HepG2 (cell line): ENCODE measurements at regions not wholly inside any gene's neighbourhood (a gene's known extent, or its start where the extent isn't known, plus 50 kb on each side); places are given as distances from the start of the nearest gene placed in this dataset.

Experiments
- ATF3 ChIP-seq: sonication (generic); formaldehyde crosslinking; IDR thresholded peaks from 2 replicates; pipeline ENCODE4 v1.4.0; 2020; ENCODE audit warnings: missing genetic modification reagents
- BRCA1 ChIP-seq: sonication (generic); formaldehyde crosslinking; IDR thresholded peaks from 2 replicates; pipeline ENCODE4 v1.4.0; 2020; ENCODE audit warnings: missing genetic modification reagents
- CBFB ChIP-seq: sonication (generic); formaldehyde crosslinking; IDR thresholded peaks from 2 replicates; pipeline ENCODE4 v1.4.0; 2020; ENCODE audit warnings: missing genetic modification reagents
- CC2D1A ChIP-seq: sonication (generic); formaldehyde crosslinking; IDR thresholded peaks from 2 replicates; pipeline ENCODE4 v1.8.1; 2023; ENCODE audit warnings: mild to moderate bottlenecking, missing genetic modification reagents
- DR1 ChIP-seq: sonication (generic); formaldehyde crosslinking; IDR thresholded peaks from 2 replicates; pipeline ENCODE4 v1.8.0; 2021; ENCODE audit warnings: mild to moderate bottlenecking, missing genetic modification reagents, inconsistent platforms
- GFI1 ChIP-seq: sonication (generic); formaldehyde crosslinking; IDR thresholded peaks from 2 replicates; pipeline ENCODE4 v1.5.0; 2020; ENCODE audit warnings: missing genetic modification reagents, mild to moderate bottlenecking, borderline replicate concordance
- HNRNPH1 ChIP-seq: fragments of 200-400 bp; formaldehyde crosslinking; optimal IDR thresholded peaks from 2 replicates; pipeline ENCODE3; 2017; ENCODE audit warnings: mild to moderate bottlenecking, low read depth, low read length
- NFIB ChIP-seq: sonication (generic); formaldehyde crosslinking; IDR thresholded peaks from 2 replicates; pipeline ENCODE4 v1.9.0; 2021; ENCODE audit warnings: missing genetic modification reagents, mild to moderate bottlenecking, borderline replicate concordance
- NFYC ChIP-seq: IDR thresholded peaks from 2 replicates; pipeline ENCODE4 v1.6.1; 2016; ENCODE audit warnings: missing genetic modification reagents, missing compliant biosample characterization
- POGK ChIP-seq: sonication (generic); formaldehyde crosslinking; conservative IDR thresholded peaks from 2 replicates; pipeline ENCODE4 v1.8.0; 2022; ENCODE audit warnings: mild to moderate bottlenecking, moderate library complexity, missing genetic modification reagents
- RAD21 ChIP-seq: fragments of 450-650 bp; formaldehyde crosslinking; IDR thresholded peaks from 2 replicates; pipeline ENCODE4 v1.5.0; 2020; ENCODE audit warnings: mild to moderate bottlenecking
- SOX13 ChIP-seq, 3 experiments: fragments of 450-650 bp in 1 of 3; sonication (generic) in 1 of 3; formaldehyde crosslinking in 1 of 3; IDR thresholded peaks in 2 of 3; conservative IDR thresholded peaks in 1 of 3; 2 replicates each; pipeline versions ENCODE4 v1.5.0 to v1.6.1; 2016 to 2020; ENCODE audit warnings: antibody characterized with exemption in 1 of 3, mild to moderate bottlenecking in 1 of 3, missing compliant biosample characterization in 1 of 3, missing genetic modification reagents in 1 of 3, moderate library complexity in 1 of 3
- TCF12 ChIP-seq, 2 experiments: fragments of 450-650 bp in 1 of 2; sonication (generic) in 1 of 2; formaldehyde crosslinking in 1 of 2; IDR thresholded peaks; 2 replicates each; pipeline versions ENCODE4 v1.6.1 to v1.8.0; 2017 to 2022; ENCODE audit warnings: antibody characterized with exemption in 1 of 2, mild to moderate bottlenecking in 1 of 2, missing genetic modification reagents in 1 of 2, moderate library complexity in 1 of 2
- TMF1 ChIP-seq: sonication (generic); formaldehyde crosslinking; IDR thresholded peaks from 2 replicates; pipeline ENCODE4 v1.8.1; 2022; ENCODE audit warnings: low read depth, missing genetic modification reagents
- XRCC5 ChIP-seq: fragments of 200-400 bp; formaldehyde crosslinking; optimal IDR thresholded peaks from 2 replicates; pipeline ENCODE3; 2017; ENCODE audit warnings: mild to moderate bottlenecking, low read length
- ZBTB7A ChIP-seq: sonication (generic); formaldehyde crosslinking; IDR thresholded peaks from 2 replicates; pipeline ENCODE4 v1.8.0; 2022; ENCODE audit warnings: mild to moderate bottlenecking, missing genetic modification reagents
- ZIK1 ChIP-seq: sonication (generic); formaldehyde crosslinking; IDR thresholded peaks from 2 replicates; pipeline ENCODE4 v1.5.0; 2020; ENCODE audit warnings: mild to moderate bottlenecking, low read depth, missing genetic modification reagents, borderline replicate concordance
- ZMYM2 ChIP-seq: sonication (generic); formaldehyde crosslinking; IDR thresholded peaks from 2 replicates; pipeline ENCODE4 v1.8.0; 2022; ENCODE audit warnings: mild to moderate bottlenecking, missing genetic modification reagents
- ZNF124 ChIP-seq: sonication (generic); formaldehyde crosslinking; IDR thresholded peaks from 2 replicates; pipeline ENCODE4 v1.4.0; 2020; ENCODE audit warnings: missing genetic modification reagents
- ZNF296 ChIP-seq: sonication (generic); formaldehyde crosslinking; conservative IDR thresholded peaks from 2 replicates; pipeline ENCODE4 v1.5.0; 2020; ENCODE audit warnings: mild to moderate bottlenecking, missing genetic modification reagents
- ZNF335 ChIP-seq: sonication (generic); formaldehyde crosslinking; IDR thresholded peaks from 2 replicates; pipeline ENCODE4 v1.4.0; 2020; ENCODE audit warnings: missing genetic modification reagents
- ZNF432 ChIP-seq: sonication (generic); formaldehyde crosslinking; IDR thresholded peaks from 2 replicates; pipeline ENCODE4 v1.5.0; 2020; ENCODE audit warnings: missing genetic modification reagents, mild to moderate bottlenecking, borderline replicate concordance
- ZNF563 ChIP-seq: sonication (generic); formaldehyde crosslinking; IDR thresholded peaks from 2 replicates; pipeline ENCODE4 v1.8.0; 2022; ENCODE audit warnings: mild to moderate bottlenecking, moderate library complexity, missing genetic modification reagents
- ZNF589 ChIP-seq: sonication (generic); formaldehyde crosslinking; conservative IDR thresholded peaks from 2 replicates; pipeline ENCODE4 v1.8.0; 2022; ENCODE audit warnings: mild to moderate bottlenecking, moderate library complexity, missing genetic modification reagents
- ZNF660 ChIP-seq: sonication (generic); formaldehyde crosslinking; IDR thresholded peaks from 2 replicates; pipeline ENCODE4 v1.5.1; 2020; ENCODE audit warnings: mild to moderate bottlenecking, low read depth, missing genetic modification reagents, borderline replicate concordance
- ZNF800 ChIP-seq: sonication (generic); formaldehyde crosslinking; IDR thresholded peaks from 2 replicates; pipeline ENCODE4 v1.4.0; 2020; ENCODE audit warnings: missing genetic modification reagents
- TF ChIP-seq, protein P1 (sequence below): sonication (generic); formaldehyde crosslinking; IDR thresholded peaks from 2 replicates; pipeline ENCODE4 v1.4.0; 2020; ENCODE audit warnings: low read depth, mild to moderate bottlenecking, missing genetic modification reagents

GRCh38 chr6:141394565-141395051, 738.1 kb upstream of the GJE1 start (continued):
- TF ChIP-seq ZIK1 (no peak), SOX13 (IDR thresholded peaks at IDR 0.05) (no peak), SOX13 (CRISPR knock-in tag; conservative IDR thresholded peaks at IDR 0.05 in 1 of 2, IDR thresholded peaks at IDR 0.05 in 1 of 2) (no peak), POGK (peak; percentile 50; the same call in 1 of the 2 replicates), ZNF296 (CRISPR knock-in tag) (no peak), GFI1 (no peak), DR1 (peak; percentile 56; the same call in 1 of the 2 replicates), CC2D1A (no peak), NFYC (no peak), ZNF563 (CRISPR knock-in tag) (no peak; the same call in 1 of the 2 replicates), ZNF660 (CRISPR knock-in tag) (no peak), XRCC5 (peak; percentile 9), ZNF335 (CRISPR knock-in tag) (no peak), ZNF589 (CRISPR knock-in tag) (no peak), ZMYM2 (CRISPR knock-in tag) (no peak), BRCA1 (CRISPR knock-in tag) (no peak), RAD21 (CRISPR knock-in tag) (no peak), ZNF124 (CRISPR knock-in tag) (no peak), ATF3 (CRISPR knock-in tag) (no peak), HNRNPH1 (no peak), TCF12 (IDR thresholded peaks at IDR 0.05) (no peak), TCF12 (CRISPR knock-in tag; IDR thresholded peaks at IDR 0.05) (no peak), ZBTB7A (no peak), ZNF800 (CRISPR knock-in tag) (no peak), TMF1 (CRISPR knock-in tag) (no peak), NFIB (CRISPR knock-in tag) (no peak), ZNF432 (CRISPR knock-in tag) (no peak), CBFB (CRISPR knock-in tag) (no peak)
- TF ChIP-seq, protein P1, sequence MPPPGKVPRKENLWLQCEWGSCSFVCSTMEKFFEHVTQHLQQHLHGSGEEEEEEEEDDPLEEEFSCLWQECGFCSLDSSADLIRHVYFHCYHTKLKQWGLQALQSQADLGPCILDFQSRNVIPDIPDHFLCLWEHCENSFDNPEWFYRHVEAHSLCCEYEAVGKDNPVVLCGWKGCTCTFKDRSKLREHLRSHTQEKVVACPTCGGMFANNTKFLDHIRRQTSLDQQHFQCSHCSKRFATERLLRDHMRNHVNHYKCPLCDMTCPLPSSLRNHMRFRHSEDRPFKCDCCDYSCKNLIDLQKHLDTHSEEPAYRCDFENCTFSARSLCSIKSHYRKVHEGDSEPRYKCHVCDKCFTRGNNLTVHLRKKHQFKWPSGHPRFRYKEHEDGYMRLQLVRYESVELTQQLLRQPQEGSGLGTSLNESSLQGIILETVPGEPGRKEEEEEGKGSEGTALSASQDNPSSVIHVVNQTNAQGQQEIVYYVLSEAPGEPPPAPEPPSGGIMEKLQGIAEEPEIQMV, result no peak
